HCT116 (cell line): ENCODE measurements at regions not wholly inside any gene's neighbourhood (a gene's known extent, or its start where the extent isn't known, plus 50 kb on each side); places are given as distances from the start of the nearest gene placed in this dataset.

Experiments
- ATAC-seq: fragments of 200-7000 bp; cut with Tn5 transposase; 2 replicates; pipeline ENCODE4 v1.9.1; 2020; ENCODE audit warnings: mild to moderate bottlenecking, moderate library complexity
- BruUV-seq: library from RNA; stranded (reverse); fragments of 400-500 nt; replicated peaks from 2 replicates; lab custom pipeline; 2021; lab: Mats Ljungman, UMichigan
- CTCF ChIA-PET: fragments of 300-600 bp; sonication (Branson Sonifier 250); formaldehyde crosslinking; loops from one replicate; lab custom pipeline; 2021; ENCODE audit warnings: antibody characterized with exemption; lab: Charles Lee
- POLR2A ChIA-PET: fragments of 300-600, 350-600 bp; sonication (Branson Sonifier 250); formaldehyde crosslinking; loops from one replicate; lab custom pipeline; 2021; ENCODE audit warnings: antibody characterized with exemption; lab: Charles Lee
- RAD21 ChIA-PET, 2 experiments: fragments of 300-600 bp; sonication (Branson Sonifier 250); formaldehyde crosslinking; loops; one replicate each; lab custom pipeline; 2023; ENCODE audit warnings: low total read pairs in 2 of 2; ENCODE audit not compliant: uncharacterized antibody in 2 of 2, unreplicated experiment in 2 of 2, low non-redundant PET in 1 of 2; lab: Charles Lee
- DNase-seq: peaks from one replicate; pipeline ENCODE4 v3.0.0-alpha.2; 2010; ENCODE audit warnings: low read depth, low spot score
- H2AFZ ChIP-seq: fragments of 200-600 bp; shearing (Covaris generic), sonication (generic); 2 replicates; pipeline ENCODE4 v1.6.1; 2017; ENCODE audit warnings: low read depth, mixed run types, mixed read lengths, antibody characterized with exemption, low read length; ENCODE audit not compliant: poor library complexity, severe bottlenecking
- H3K27ac ChIP-seq: 2 replicates; pipeline ENCODE4 v1.5.1; 2012; ENCODE audit warnings: low read depth, low read length
- H3K27me3 ChIP-seq: fragments of 200-600 bp; sonication (generic); 2 replicates; pipeline ENCODE4 v1.6.1; 2016; ENCODE audit warnings: mixed run types, low read length, mixed read lengths; ENCODE audit not compliant: insufficient read depth
- H3K36me3 ChIP-seq, 2 experiments: fragments of 200-500 bp in 1 of 2; fragments of 200-600 bp in 1 of 2; sonication (Bioruptor generic) in 1 of 2; sonication (generic) in 1 of 2; 2 replicates each; pipeline versions ENCODE4 v1.5.1 to v1.6.1; 2014 to 2016; ENCODE audit warnings: low read length in 2 of 2, inconsistent platforms in 1 of 2, mixed read lengths in 1 of 2, mixed run types in 1 of 2; ENCODE audit not compliant: insufficient read depth in 2 of 2, control insufficient read depth in 1 of 2
- H3K4me1 ChIP-seq, 2 experiments: fragments of 200-600 bp in 1 of 2; sonication (generic) in 1 of 2; 2 replicates each; pipeline versions ENCODE4 v1.5.1 to v1.6.1; 2012 to 2017; ENCODE audit warnings: low read length in 2 of 2, inconsistent platforms in 1 of 2, mild to moderate bottlenecking in 1 of 2, mixed read lengths in 1 of 2, mixed run types in 1 of 2, moderate library complexity in 1 of 2; ENCODE audit not compliant: insufficient read depth in 2 of 2, control insufficient read depth in 1 of 2
- H3K4me2 ChIP-seq: fragments of 200-600 bp; sonication (generic); 2 replicates; pipeline ENCODE4 v1.6.1; 2017; ENCODE audit warnings: mixed run types, low read length, mixed read lengths
- H3K4me3 ChIP-seq, 2 experiments: fragments of 200-600 bp in 1 of 2; sonication (generic) in 1 of 2; replicated peaks in 1 of 2; 2 replicates each; pipeline ENCODE4 v1.5.1; 2011 to 2016; ENCODE audit warnings: low read length in 2 of 2, control low read depth in 1 of 2, low read depth in 1 of 2, mild to moderate bottlenecking in 1 of 2, mixed read lengths in 1 of 2, mixed run types in 1 of 2
- H3K79me2 ChIP-seq: fragments of 200-600 bp; sonication (generic); 2 replicates; pipeline ENCODE4 v1.6.1; 2017; ENCODE audit warnings: mild to moderate bottlenecking, mixed run types, low read length, moderate library complexity, mixed read lengths; ENCODE audit not compliant: insufficient read depth
- H3K9ac ChIP-seq: fragments of 200-600 bp; sonication (generic); 2 replicates; pipeline ENCODE4 v1.6.1; 2016; ENCODE audit warnings: low read length, mixed read lengths
- H3K9me2 ChIP-seq: fragments of 200-600 bp; sonication (generic), shearing (Covaris generic); 2 replicates; pipeline ENCODE4 v1.6.1; 2017; ENCODE audit warnings: mixed run types, mild to moderate bottlenecking, moderate library complexity; ENCODE audit not compliant: insufficient read depth
- H3K9me3 ChIP-seq, 2 experiments: fragments of 200-500 bp in 1 of 2; fragments of 200-600 bp in 1 of 2; sonication (Bioruptor generic) in 1 of 2; sonication (generic) in 1 of 2; 2 replicates each; pipeline ENCODE4 v1.6.1; 2014 to 2017; ENCODE audit warnings: low read length in 2 of 2, mixed read lengths in 2 of 2, inconsistent platforms in 1 of 2, low read depth in 1 of 2, mild to moderate bottlenecking in 1 of 2, mixed run types in 1 of 2, moderate library complexity in 1 of 2; ENCODE audit not compliant: control insufficient read depth in 1 of 2, insufficient read depth in 1 of 2
- H4K20me1 ChIP-seq: fragments of 200-600 bp; sonication (generic), shearing (Covaris generic); 2 replicates; pipeline ENCODE4 v1.6.1; 2017; ENCODE audit warnings: mixed run types, mild to moderate bottlenecking, moderate library complexity; ENCODE audit not compliant: insufficient read depth
- ATF3 ChIP-seq: IDR thresholded peaks from 2 replicates; pipeline ENCODE4 v1.6.1; 2012
- CEBPB ChIP-seq: IDR thresholded peaks from 2 replicates; pipeline ENCODE4 v1.6.1; 2012; ENCODE audit warnings: low read depth
- CTCF ChIP-seq, 3 experiments: fragments of 200-600 bp in 1 of 3; sonication (generic) in 1 of 3; IDR thresholded peaks in 2 of 3; conservative IDR thresholded peaks in 1 of 3; 2 replicates each; pipeline ENCODE4 v1.5.1; 2012 to 2017; ENCODE audit warnings: low read depth in 2 of 3, low read length in 2 of 3, antibody characterized with exemption in 1 of 3, borderline replicate concordance in 1 of 3, control low read depth in 1 of 3, mild to moderate bottlenecking in 1 of 3, mixed read lengths in 1 of 3, mixed run types in 1 of 3, moderate library complexity in 1 of 3; ENCODE audit not compliant: insufficient read depth in 1 of 3
- ELF1 ChIP-seq: IDR thresholded peaks from 2 replicates; pipeline ENCODE4 v1.6.1; 2012; ENCODE audit warnings: low read depth, borderline replicate concordance
- EZH2 ChIP-seq: fragments of 200-600 bp; sonication (generic); IDR thresholded peaks from 2 replicates; pipeline ENCODE4 v1.6.1; 2017; ENCODE audit warnings: antibody characterized with exemption, mixed run types
- EZH2phosphoT487 ChIP-seq: fragments of 200-600 bp; IDR thresholded peaks from 2 replicates; pipeline ENCODE4 v1.6.1; 2018; ENCODE audit warnings: antibody characterized with exemption, borderline replicate concordance
- POLR2AphosphoS5 ChIP-seq: IDR thresholded peaks from 2 replicates; pipeline ENCODE4 v1.6.1; 2011; ENCODE audit warnings: mild to moderate bottlenecking, low read depth, low read length, moderate library complexity
- RAD21 ChIP-seq: IDR thresholded peaks from 2 replicates; pipeline ENCODE4 v1.6.1; 2012; ENCODE audit warnings: low read depth, mild to moderate bottlenecking
- REST ChIP-seq: IDR thresholded peaks from 2 replicates; pipeline ENCODE4 v1.6.1; 2012; ENCODE audit warnings: low read depth
- SP1 ChIP-seq: IDR thresholded peaks from 2 replicates; pipeline ENCODE4 v1.6.1; 2012; ENCODE audit warnings: low read depth
- TCF7L2 ChIP-seq: IDR thresholded peaks from 2 replicates; pipeline ENCODE4 v1.7.0; 2011; ENCODE audit warnings: borderline replicate concordance, inconsistent platforms; ENCODE audit not compliant: insufficient read depth, insufficient read length; ENCODE audit errors: extremely low read depth
- ZNF274 ChIP-seq: fragments of 200-500 bp; sonication (Bioruptor generic); IDR thresholded peaks from 2 replicates; pipeline ENCODE4 v1.6.1; 2014; ENCODE audit warnings: mild to moderate bottlenecking, low read depth, low read length, inconsistent platforms
- intact Hi-C: fragments of 100-400 bp; cut with micrococcal nuclease; formaldehyde crosslinking; loops from 2 replicates; pipeline ENCODE4 v1.10.0; 2022

- Histone ChIP-seq H3K9ac (no peak overlapping the region), H3K27me3 (no peaks in the 10 kb centered on the region), H2AFZ (no peak overlapping the region), H4K20me1 (no peaks in the 10 kb centered on the region), H3K36me3 (no peaks in the 10 kb centered on the region), H3K27ac (no peak overlapping the region), H3K9me2 (no peaks in the 10 kb centered on the region), H3K9me3 (no peaks in the 10 kb centered on the region), H3K4me1 (no peaks in the 10 kb centered on the region), H3K79me2 (no peaks in the 10 kb centered on the region), H3K4me2 (no peak overlapping the region), H3K4me3 (no peak overlapping the region)
- RAD21 ChIA-PET = no interaction called here
- ATAC-seq (no peak), DNase-seq (no peak)
- no TSS peak for BruUV-seq
- intact Hi-C loops = no loop called here
- CTCF ChIA-PET = no interaction called here
- POLR2A ChIA-PET = no interaction called here
- TF ChIP-seq SP1 = no peak
Observed at GRCh38 chr17:71455219-71455618, 665.6 kb upstream of the SOX9 start.

GRCh38 chr17:71458322-71458721 is 662.5 kb upstream of the SOX9 start:
- no TSS peak for BruUV-seq
- Histone ChIP-seq H3K9me2 (no peaks in the 10 kb centered on the region), H3K36me3 (no peaks in the 10 kb centered on the region), H3K4me3 (no peak overlapping the region), H3K4me2 (no peak overlapping the region), H3K9me3 (no peaks in the 10 kb centered on the region), H2AFZ (no peak overlapping the region), H4K20me1 (no peaks in the 10 kb centered on the region), H3K27me3 (no peaks in the 10 kb centered on the region), H3K9ac (no peak overlapping the region), H3K79me2 (no peaks in the 10 kb centered on the region), H3K27ac (no peak overlapping the region), H3K4me1 (no peaks in the 10 kb centered on the region)
- RAD21 ChIA-PET = interaction anchor here in 1 of 2 experiments (0.7 kb wide), 1 partner anchor 221 kb away, joined by 3 read pairs; no protein-coding TSS in a partner anchor
- DNase-seq (no peak), ATAC-seq (no peak)
- POLR2A ChIA-PET = no interaction called here
- CTCF ChIA-PET = interaction anchor here (0.7 kb wide), 1 partner anchor 50 kb away, joined by 3 read pairs; no protein-coding TSS in a partner anchor
- intact Hi-C loops = no loop called here
- TF ChIP-seq EZH2 (no peak), ELF1 (no peak), EZH2phosphoT487 (no peak), RAD21 (no peak), CTCF (IDR thresholded peaks at IDR 0.05 in 2 of 3, conservative IDR thresholded peaks at IDR 0.05 in 1 of 3; ENCODE audit: borderline replicate concordance in 1 of 3, insufficient read depth in 1 of 3, low read depth in 2 of 3, low read length in 2 of 3) (no peak), REST (no peak), TCF7L2 (no peak), SP1 (no peak), ATF3 (no peak), POLR2AphosphoS5 (no peak), CEBPB (no peak), ZNF274 (no peak)
